ENCODE measurements at regions not wholly inside any gene's neighbourhood (a gene's known extent, or its start where the extent isn't known, plus 50 kb on each side); places are given as distances from the start of the nearest gene placed in this dataset.

GRCh38 chr6:81289229-81289628 is 463.3 kb downstream of the TENT5A start:
- H3K27ac ChIP-seq = no peak overlapping the region
- no peak overlapping the region for H2AFZ ChIP-seq
- no peak overlapping the region for H3K4me3 ChIP-seq
- H4K20me1 ChIP-seq (ENCODE audit: insufficient read depth, poor library complexity, severe bottlenecking) = no peaks in the 10 kb centered on the region
- H3K4me2 ChIP-seq = no peak overlapping the region
- TF ChIP-seq CTCF (IDR thresholded peaks at IDR 0.05; ENCODE audit: poor library complexity) (no peak), EZH2phosphoT487 (IDR thresholded peaks at IDR 0.05; ENCODE audit: low read depth, severe bottlenecking, unreplicated experiment) (no peak), EZH2 (IDR thresholded peaks at IDR 0.05; ENCODE audit: borderline replicate concordance) (no peak)
- H3K79me2 ChIP-seq = no peaks in the 10 kb centered on the region
- no peak for DNase-seq (ENCODE audit: low spot score)
- no peaks in the 10 kb centered on the region for H3K27me3 ChIP-seq
- no peaks in the 10 kb centered on the region for H3K9me3 ChIP-seq (ENCODE audit: low read depth)
- H3K4me1 ChIP-seq (ENCODE audit: insufficient read depth) = no peaks in the 10 kb centered on the region
- H3K36me3 ChIP-seq (replicated peaks; ENCODE audit: insufficient read depth, low read depth) = no peaks in the 10 kb centered on the region
- no peaks in the 10 kb centered on the region for H3K9me2 ChIP-seq (replicated peaks; ENCODE audit: insufficient read depth)

- Histone ChIP-seq H3K4me2 (peak overlapping the region; percentile 43), H3K79me2 (no peaks in the 10 kb centered on the region), H3K27ac (no peak overlapping the region), H4K20me1 (ENCODE audit: insufficient read depth, poor library complexity, severe bottlenecking) (no peaks in the 10 kb centered on the region), H3K9me3 (ENCODE audit: low read depth) (no peaks in the 10 kb centered on the region), H3K4me3 (no peak overlapping the region), H3K9me2 (replicated peaks; ENCODE audit: insufficient read depth) (peaks cover 3% of the 10 kb centered on the region), H3K27me3 (no peaks in the 10 kb centered on the region), H3K4me1 (ENCODE audit: insufficient read depth) (no peaks in the 10 kb centered on the region), H2AFZ (no peak overlapping the region), H3K36me3 (replicated peaks; ENCODE audit: insufficient read depth, low read depth) (no peaks in the 10 kb centered on the region)
- DNase-seq (ENCODE audit: low spot score) = peak; percentile 10
- TF ChIP-seq EZH2 (IDR thresholded peaks at IDR 0.05; ENCODE audit: borderline replicate concordance) (no peak), CTCF (IDR thresholded peaks at IDR 0.05; ENCODE audit: poor library complexity) (no peak), EZH2phosphoT487 (IDR thresholded peaks at IDR 0.05; ENCODE audit: low read depth, severe bottlenecking, unreplicated experiment) (no peak)
- 64% methylated on average over 4 of the region's 4 CpGs for WGBS (ENCODE audit: low lambda C conversion rate, missing lambda C conversion rate)
Measured at GRCh38 chr6:81265106-81265505, 487.4 kb downstream of the TENT5A start.

GRCh38 chr6:81263531-81264168 is 488.8 kb downstream of the TENT5A start:
- no peaks in the 10 kb centered on the region for H4K20me1 ChIP-seq (ENCODE audit: insufficient read depth, poor library complexity, severe bottlenecking)
- no peaks in the 10 kb centered on the region for H3K9me3 ChIP-seq (ENCODE audit: low read depth)
- H3K4me2 ChIP-seq = no peak overlapping the region
- no peak for DNase-seq (ENCODE audit: low spot score)
- H3K9me2 ChIP-seq (replicated peaks; ENCODE audit: insufficient read depth) = peaks cover 3% of the 10 kb centered on the region
- no peak overlapping the region for H3K4me3 ChIP-seq
- TF ChIP-seq EZH2phosphoT487 (IDR thresholded peaks at IDR 0.05; ENCODE audit: low read depth, severe bottlenecking, unreplicated experiment) (no peak), EZH2 (IDR thresholded peaks at IDR 0.05; ENCODE audit: borderline replicate concordance) (no peak), CTCF (IDR thresholded peaks at IDR 0.05; ENCODE audit: poor library complexity) (no peak)
- no peaks in the 10 kb centered on the region for H3K36me3 ChIP-seq (replicated peaks; ENCODE audit: insufficient read depth, low read depth)
- no peaks in the 10 kb centered on the region for H3K27me3 ChIP-seq
- H2AFZ ChIP-seq = no peak overlapping the region
- H3K4me1 ChIP-seq (ENCODE audit: insufficient read depth) = no peaks in the 10 kb centered on the region
- 92% methylated on average over 17 of the region's 17 CpGs for WGBS (ENCODE audit: low lambda C conversion rate, missing lambda C conversion rate)
- no peaks in the 10 kb centered on the region for H3K79me2 ChIP-seq
- no peak overlapping the region for H3K27ac ChIP-seq

All from hepatocyte (in vitro differentiated cells).